IMR-90 (cell line): ENCODE measurements at regions not wholly inside any gene's neighbourhood (a gene's known extent, or its start where the extent isn't known, plus 50 kb on each side); places are given as distances from the start of the nearest gene placed in this dataset.
A peak's percentile ranks its signal among the peaks of the same experiment; 100 is the strongest.

Experiments
- ATAC-seq: fragments of 200-7000 bp; cut with Tn5 transposase; 2 replicates; pipeline ENCODE4 v1.9.1; 2020; ENCODE audit warnings: low read depth, mild to moderate bottlenecking, moderate library complexity
- BruUV-seq: library from RNA; stranded (reverse); fragments of 400-500 nt; replicated peaks from 2 replicates; lab custom pipeline; 2021; lab: Mats Ljungman, UMichigan
- CTCF ChIA-PET: fragments of 300-600 bp; formaldehyde crosslinking; extraction: SDS; loops from one replicate; lab custom pipeline; 2021; ENCODE audit warnings: antibody characterized with exemption; lab: Yijun Ruan, JAX
- POLR2A ChIA-PET: fragments of 300-600 bp; sonication (Branson Sonifier 250); formaldehyde crosslinking; loops from one replicate; lab custom pipeline; 2022; ENCODE audit warnings: antibody characterized with exemption; ENCODE audit not compliant: unreplicated experiment; lab: Charles Lee
- DNase-seq: peaks from one replicate; pipeline ENCODE4 v3.0.0; 2013
- H2AFZ ChIP-seq: replicated peaks from 2 replicates; pipeline ENCODE3; 2013; ENCODE audit warnings: low read length, mild to moderate bottlenecking; ENCODE audit not compliant: poor library complexity
- H2AK5ac ChIP-seq: 2 replicates; pipeline ENCODE4 v1.6.1; 2013; ENCODE audit warnings: low read depth, low read length, inconsistent platforms
- H2AK9ac ChIP-seq: replicated peaks from 2 replicates; pipeline ENCODE3; 2013; ENCODE audit warnings: mild to moderate bottlenecking, low read depth, low read length, moderate library complexity; ENCODE audit not compliant: poor library complexity
- H2BK120ac ChIP-seq: 2 replicates; pipeline ENCODE4 v1.6.1; 2013; ENCODE audit warnings: low read depth, low read length, inconsistent platforms
- H2BK15ac ChIP-seq: 3 replicates; pipeline ENCODE4 v1.6.1; 2013; ENCODE audit warnings: low read depth, low read length, inconsistent platforms
- H2BK20ac ChIP-seq: 2 replicates; pipeline ENCODE4 v1.6.1; 2013; ENCODE audit warnings: low read depth, mild to moderate bottlenecking, inconsistent platforms, low read length, moderate library complexity
- H2BK5ac ChIP-seq: 2 replicates; pipeline ENCODE4 v1.6.1; 2013; ENCODE audit warnings: mild to moderate bottlenecking, low read depth, low read length, inconsistent platforms; ENCODE audit not compliant: poor library complexity, severe bottlenecking
- H3K14ac ChIP-seq: replicated peaks from 2 replicates; pipeline ENCODE4 v1.6.1; 2013; ENCODE audit warnings: low read depth, low read length, inconsistent platforms
- H3K18ac ChIP-seq: 2 replicates; pipeline ENCODE4 v1.6.1; 2013; ENCODE audit warnings: low read depth, low read length, control low read depth
- H3K23ac ChIP-seq: 2 replicates; pipeline ENCODE4 v1.6.1; 2013; ENCODE audit warnings: low read depth, low read length, inconsistent platforms
- H3K27ac ChIP-seq: 2 replicates; pipeline ENCODE4 v1.5.1; 2013; ENCODE audit warnings: mild to moderate bottlenecking, control low read depth, low read length; ENCODE audit not compliant: insufficient read depth
- H3K27me3 ChIP-seq: 2 replicates; pipeline ENCODE4 v1.6.1; 2013; ENCODE audit warnings: low read length; ENCODE audit not compliant: control insufficient read depth, insufficient read depth
- H3K36me3 ChIP-seq: 2 replicates; pipeline ENCODE4 v1.6.1; 2013; ENCODE audit warnings: low read length, mixed read lengths; ENCODE audit not compliant: control insufficient read depth, insufficient read depth
- H3K4ac ChIP-seq: 2 replicates; pipeline ENCODE4 v1.6.1; 2013; ENCODE audit warnings: low read depth, low read length, inconsistent platforms
- H3K4me1 ChIP-seq: 2 replicates; pipeline ENCODE4 v1.6.1; 2013; ENCODE audit warnings: low read length, mixed read lengths; ENCODE audit not compliant: control insufficient read depth, insufficient read depth
- H3K4me2 ChIP-seq: 2 replicates; pipeline ENCODE4 v1.6.1; 2013; ENCODE audit warnings: low read depth, mild to moderate bottlenecking, control low read depth, low read length, moderate library complexity
- H3K4me3 ChIP-seq: 2 replicates; pipeline ENCODE4 v1.5.1; 2013; ENCODE audit warnings: low read depth, mild to moderate bottlenecking, control low read depth, low read length, moderate library complexity; ENCODE audit not compliant: insufficient read depth
- H3K56ac ChIP-seq: 2 replicates; pipeline ENCODE4 v1.6.1; 2013; ENCODE audit warnings: low read length, inconsistent platforms; ENCODE audit not compliant: insufficient read depth; ENCODE audit errors: extremely low read depth
- H3K79me1 ChIP-seq, 2 experiments: 2 replicates each; pipeline ENCODE4 v1.6.1; 2013; ENCODE audit warnings: low read length in 2 of 2, inconsistent platforms in 1 of 2, low read depth in 1 of 2
- H3K9ac ChIP-seq: 2 replicates; pipeline ENCODE4 v1.6.1; 2013; ENCODE audit warnings: low read depth, low read length, control low read depth
- H3K9me1 ChIP-seq: 2 replicates; pipeline ENCODE4 v1.6.1; 2013; ENCODE audit warnings: low read length, inconsistent platforms; ENCODE audit not compliant: insufficient read depth
- H3K9me3 ChIP-seq: 2 replicates; pipeline ENCODE4 v1.6.1; 2013; ENCODE audit warnings: low read length; ENCODE audit not compliant: control insufficient read depth, insufficient read depth
- H4K20me1 ChIP-seq: 2 replicates; pipeline ENCODE4 v1.6.1; 2013; ENCODE audit warnings: low read length, inconsistent platforms; ENCODE audit not compliant: insufficient read depth
- H4K5ac ChIP-seq: 2 replicates; pipeline ENCODE4 v1.6.1; 2013; ENCODE audit warnings: mild to moderate bottlenecking, low read depth, low read length, control low read depth
- H4K8ac ChIP-seq, 2 experiments: 2 replicates each; pipeline ENCODE4 v1.6.1; 2013; ENCODE audit warnings: low read depth in 2 of 2, low read length in 2 of 2, control low read depth in 1 of 2, inconsistent platforms in 1 of 2
- H4K91ac ChIP-seq: 2 replicates; pipeline ENCODE4 v1.6.1; 2013; ENCODE audit warnings: low read depth, low read length, inconsistent platforms; ENCODE audit not compliant: insufficient read depth
- MAFK ChIP-seq: IDR thresholded peaks from 2 replicates; pipeline ENCODE4 v1.6.1; 2012; ENCODE audit warnings: low read depth, low read length, improper control_type of control experiment
- RCOR1 ChIP-seq: IDR thresholded peaks from 2 replicates; pipeline ENCODE4 v1.6.1; 2012; ENCODE audit warnings: mild to moderate bottlenecking, low read length, improper control_type of control experiment; ENCODE audit not compliant: insufficient replicate concordance
- WGBS, 2 experiments: methylation state at CpG; one replicate each; pipeline versions ENCODE4 v1.1.5 to v1.1.7; 2013; ENCODE audit warnings: missing lambda C conversion rate in 2 of 2; ENCODE audit not compliant: insufficient read length in 1 of 2; ENCODE audit errors: extremely low coverage in 2 of 2; 5-methylcytosine and 5-hydroxymethylcytosine counted together
- dilution Hi-C: fragments of 300-500 bp; cut with HindIII; formaldehyde crosslinking; loops from one replicate; pipeline ENCODE4 v1.14.3; 2018; ENCODE audit warnings: low sequenced_read_pairs; ENCODE audit not compliant: unreplicated experiment
- in situ Hi-C: fragments of 300-500 bp; cut with MboI; formaldehyde crosslinking; loops from 3 replicates; pipeline ENCODE4 v1.14.3; 2019; ENCODE audit warnings: low sequenced_read_pairs, inconsistent platforms, mixed read lengths
- intact Hi-C: fragments of 100-400 bp; cut with micrococcal nuclease; formaldehyde crosslinking; loops from 2 replicates; pipeline ENCODE4 v1.10.0; 2022

DNA sequence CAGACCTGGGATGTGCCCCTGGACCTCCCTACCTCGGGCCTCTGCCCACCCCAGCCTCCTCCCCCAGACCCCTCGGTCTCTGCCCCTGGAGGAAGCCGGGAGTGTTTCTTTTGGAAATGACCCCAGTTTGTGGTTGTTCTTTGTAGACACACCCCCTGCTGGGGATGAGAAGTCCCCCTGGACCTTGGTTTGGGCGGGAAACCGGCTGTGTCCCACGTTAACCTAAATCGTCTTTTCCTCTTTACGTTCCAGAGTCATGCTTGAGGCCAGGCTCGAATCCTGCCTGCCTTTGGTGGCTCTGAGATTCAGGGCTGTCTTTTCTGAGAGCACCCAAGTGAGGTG is 116.6 kb downstream of the METRNL start:
- dilution Hi-C loops = no loop called here
- DNase-seq = peak; percentile 30

More for the DNA sequence above, 116.6 kb downstream of the METRNL start:
- 0 out of 2 replicates have a peak overlapping the region, but pooled peaks have one; percentile 43 for H2AK5ac ChIP-seq
- H2BK20ac ChIP-seq = no peak overlapping the region; the same call in 1 of the 2 replicates
- peak overlapping the region; percentile 75 for H2AFZ ChIP-seq
- H4K91ac ChIP-seq = no peak overlapping the region
- H4K20me1 ChIP-seq = no peaks in the 10 kb centered on the region
- H3K9ac ChIP-seq = no peak overlapping the region
- ChIA-PET CTCF (no interaction called here), POLR2A (no interaction called here)
- no peak overlapping the region for H4K5ac ChIP-seq
- peaks cover 11% of the 10 kb centered on the region for H3K4me1 ChIP-seq
- no peak overlapping the region for H3K4me3 ChIP-seq
- H3K27me3 ChIP-seq = peaks cover 5% of the 10 kb centered on the region; the same call in 1 of the 2 replicates
- H2BK5ac ChIP-seq = no peak overlapping the region
- no peak overlapping the region for H3K18ac ChIP-seq
- no peaks in the 10 kb centered on the region; the same call in 1 of the 2 replicates for H3K9me3 ChIP-seq
- no peak overlapping the region for H3K4ac ChIP-seq
- BruUV-seq = no TSS peak
- no peak overlapping the region for H3K27ac ChIP-seq
- in situ Hi-C loops (no loop called here), intact Hi-C loops (no loop called here)
- H3K56ac ChIP-seq = no peak overlapping the region
- H3K9me1 ChIP-seq = no peaks in the 10 kb centered on the region
- no peak overlapping the region for H2BK120ac ChIP-seq
- H2BK15ac ChIP-seq = no peak overlapping the region
- no peaks in the 10 kb centered on the region for H3K36me3 ChIP-seq
- ATAC-seq = no peak
- no peak overlapping the region for H3K23ac ChIP-seq
- 90% methylated on average over 5 of the region's 9 CpGs; no CpG with 5 or more reads in 1 of the 2 experiments for WGBS, 2 experiments
- H2AK9ac ChIP-seq = peak overlapping the region; percentile 44
- H4K8ac ChIP-seq = no peak overlapping the region
- TF ChIP-seq MAFK = no peak
- no peak for TF ChIP-seq RCOR1
- no peaks in the 10 kb centered on the region for H3K79me1 ChIP-seq
- no peak overlapping the region for H3K14ac ChIP-seq
- H3K4me2 ChIP-seq = no peak overlapping the region
